IPS-15b (cell line): ENCODE measurements at regions not wholly inside any gene's neighbourhood (a gene's known extent, or its start where the extent isn't known, plus 50 kb on each side); places are given as distances from the start of the nearest gene placed in this dataset.

Experiments
- H3K27me3 ChIP-seq: one replicate; pipeline ENCODE4 v1.6.1; 2013; ENCODE audit warnings: low read length; ENCODE audit not compliant: control insufficient read depth, insufficient read depth
- H3K36me3 ChIP-seq: one replicate; pipeline ENCODE4 v1.6.1; 2013; ENCODE audit warnings: low read length; ENCODE audit not compliant: control insufficient read depth, insufficient read depth
- H3K4me1 ChIP-seq: one replicate; pipeline ENCODE4 v1.6.1; 2013; ENCODE audit warnings: mild to moderate bottlenecking, low read length; ENCODE audit not compliant: control insufficient read depth, insufficient read depth
- H3K4me3 ChIP-seq: one replicate; pipeline ENCODE4 v1.5.1; 2013; ENCODE audit warnings: low read depth, low read length
- H3K9ac ChIP-seq: one replicate; pipeline ENCODE4 v1.6.1; 2013; ENCODE audit warnings: low read depth, mild to moderate bottlenecking, low read length
- H3K9me3 ChIP-seq: one replicate; pipeline ENCODE4 v1.6.1; 2013; ENCODE audit warnings: mild to moderate bottlenecking, low read length; ENCODE audit not compliant: control insufficient read depth, insufficient read depth

DNA sequence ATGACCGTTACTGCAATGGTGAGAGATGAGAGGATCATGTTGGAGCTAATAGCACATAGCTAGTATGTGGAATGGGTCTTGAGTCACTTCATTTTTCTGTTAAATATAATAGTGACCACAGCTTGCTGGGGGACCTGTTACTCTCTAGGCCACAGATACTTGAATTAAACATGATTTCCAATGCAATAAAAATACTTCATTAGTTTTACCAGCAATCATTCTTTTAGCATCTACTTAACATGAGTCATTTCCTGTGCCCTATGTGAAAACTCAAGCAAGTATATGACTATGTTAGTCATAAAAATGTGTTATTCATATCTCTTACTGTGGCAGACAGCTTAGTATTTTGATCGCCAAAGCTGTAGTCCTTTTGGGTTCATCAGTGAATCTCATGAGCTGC lies 798.8 kb downstream of the SLC16A7 start:
- Histone ChIP-seq H3K4me3 (no peak overlapping the region), H3K36me3 (no peaks in the 10 kb centered on the region), H3K4me1 (no peaks in the 10 kb centered on the region)

DNA sequence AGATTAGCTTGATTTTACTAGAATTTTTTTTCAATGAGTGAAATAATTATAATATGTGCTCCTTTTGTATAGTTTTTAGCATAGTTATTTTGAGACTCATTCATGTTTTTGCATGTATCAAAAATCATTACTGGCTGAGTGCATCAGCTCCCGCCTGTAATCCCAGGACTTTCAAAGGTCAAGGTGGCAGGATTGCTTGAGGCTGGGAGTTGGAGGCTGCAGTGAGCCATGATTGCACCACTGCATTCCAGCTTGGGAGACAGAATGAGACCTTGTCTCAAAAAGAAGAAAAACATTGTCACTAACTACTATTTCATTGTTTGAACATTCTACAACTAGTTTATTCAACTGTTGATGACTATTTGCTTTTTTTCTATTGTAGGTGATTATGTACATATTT lies 802.7 kb downstream of the SLC16A7 start:
- Histone ChIP-seq H3K36me3 (no peaks in the 10 kb centered on the region), H3K4me1 (no peaks in the 10 kb centered on the region), H3K9me3 (no peaks in the 10 kb centered on the region), H3K9ac (no peak overlapping the region), H3K27me3 (no peaks in the 10 kb centered on the region), H3K4me3 (no peak overlapping the region)

More for the DNA sequence above, 798.8 kb downstream of the SLC16A7 start:
- Histone ChIP-seq H3K9me3 (no peaks in the 10 kb centered on the region), H3K9ac (no peak overlapping the region), H3K27me3 (no peaks in the 10 kb centered on the region)

DNA sequence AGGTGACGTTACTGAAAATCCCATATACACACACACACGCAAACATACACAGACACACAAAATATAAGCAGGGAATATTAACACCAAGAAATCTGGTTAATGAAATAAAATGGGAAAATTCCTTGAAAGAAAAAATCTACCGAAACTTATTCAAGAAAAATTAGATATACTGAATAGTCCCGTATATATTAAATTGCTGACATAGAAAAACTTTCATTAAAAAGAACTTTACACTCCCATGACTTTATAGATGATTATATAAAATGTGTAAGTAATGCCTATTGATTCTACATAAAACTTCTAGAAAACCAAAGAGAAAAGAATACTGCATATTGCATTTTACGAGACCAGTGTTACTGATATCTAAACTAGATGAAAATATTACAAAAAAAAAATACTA lies 803.2 kb downstream of the SLC16A7 start:
- Histone ChIP-seq H3K4me3 (no peak overlapping the region), H3K27me3 (no peaks in the 10 kb centered on the region), H3K9ac (no peak overlapping the region), H3K36me3 (no peaks in the 10 kb centered on the region), H3K9me3 (no peaks in the 10 kb centered on the region), H3K4me1 (no peaks in the 10 kb centered on the region)

DNA sequence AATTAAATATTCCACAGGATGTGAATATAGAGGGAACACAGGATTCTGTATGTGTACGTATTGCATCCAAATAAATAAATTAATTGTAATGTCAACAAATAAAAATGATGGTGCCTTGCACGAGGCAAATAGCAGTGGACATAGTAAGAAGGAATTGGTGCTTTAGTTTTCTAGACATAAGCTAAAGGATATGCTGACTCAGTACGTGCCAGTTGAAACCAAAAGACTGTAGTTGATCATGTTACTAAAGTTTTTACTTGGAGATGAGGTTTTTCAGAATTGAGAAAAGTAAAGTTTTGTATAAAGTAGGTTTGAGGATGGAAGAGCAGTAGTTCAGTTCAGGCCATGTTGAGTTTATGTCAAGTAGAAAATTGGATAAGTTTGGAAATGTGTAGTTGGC lies 807.2 kb downstream of the SLC16A7 start:
- H3K9ac ChIP-seq = no peak overlapping the region
- H3K36me3 ChIP-seq = no peaks in the 10 kb centered on the region
- H3K27me3 ChIP-seq = no peaks in the 10 kb centered on the region
- no peaks in the 10 kb centered on the region for H3K9me3 ChIP-seq
- H3K4me3 ChIP-seq = no peak overlapping the region
- H3K4me1 ChIP-seq = no peaks in the 10 kb centered on the region

DNA sequence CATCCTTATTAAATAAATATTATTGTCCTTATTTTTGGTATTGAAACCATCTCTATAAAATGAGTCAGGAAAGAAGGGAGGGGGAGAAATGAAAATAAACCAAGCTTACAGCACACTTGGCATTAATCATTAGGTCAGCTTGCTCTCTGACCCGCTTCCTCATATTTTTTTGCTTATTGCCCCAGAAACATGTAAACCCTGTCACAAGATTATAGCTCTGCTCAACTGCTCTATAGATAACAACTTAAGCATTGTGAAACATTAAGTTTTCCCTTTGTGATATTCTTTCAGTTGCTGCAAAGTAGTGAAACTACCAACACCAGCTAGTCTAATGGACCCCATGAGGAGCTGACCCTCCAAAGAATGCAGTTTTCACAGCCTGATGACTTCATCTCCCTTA lies 819.5 kb downstream of the SLC16A7 start:
- H3K9ac ChIP-seq = no peak overlapping the region
- H3K36me3 ChIP-seq = no peaks in the 10 kb centered on the region
- H3K4me3 ChIP-seq = no peak overlapping the region
- H3K9me3 ChIP-seq = no peaks in the 10 kb centered on the region
- H3K4me1 ChIP-seq = no peaks in the 10 kb centered on the region
- no peaks in the 10 kb centered on the region for H3K27me3 ChIP-seq

DNA sequence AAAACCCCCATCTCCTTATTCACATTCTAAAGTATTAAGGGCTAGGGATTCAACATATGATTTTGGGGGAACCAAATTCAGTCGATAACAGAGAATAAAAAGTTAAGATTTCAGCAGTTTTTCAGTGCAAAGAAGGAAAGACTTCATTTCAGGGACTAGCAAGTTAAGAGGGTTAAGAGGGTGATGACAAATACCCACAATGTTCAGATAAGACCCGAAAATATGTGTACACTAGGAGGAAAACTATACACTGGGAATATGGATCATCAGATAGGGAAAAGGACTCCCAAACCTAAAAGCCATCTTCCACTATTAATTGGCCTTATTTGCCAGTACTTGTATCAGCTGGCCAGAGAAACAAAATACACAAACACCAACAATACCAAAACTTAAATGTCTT lies 824.2 kb downstream of the SLC16A7 start:
- no peaks in the 10 kb centered on the region for H3K27me3 ChIP-seq
- H3K4me1 ChIP-seq = no peaks in the 10 kb centered on the region
- no peaks in the 10 kb centered on the region for H3K9me3 ChIP-seq

DNA sequence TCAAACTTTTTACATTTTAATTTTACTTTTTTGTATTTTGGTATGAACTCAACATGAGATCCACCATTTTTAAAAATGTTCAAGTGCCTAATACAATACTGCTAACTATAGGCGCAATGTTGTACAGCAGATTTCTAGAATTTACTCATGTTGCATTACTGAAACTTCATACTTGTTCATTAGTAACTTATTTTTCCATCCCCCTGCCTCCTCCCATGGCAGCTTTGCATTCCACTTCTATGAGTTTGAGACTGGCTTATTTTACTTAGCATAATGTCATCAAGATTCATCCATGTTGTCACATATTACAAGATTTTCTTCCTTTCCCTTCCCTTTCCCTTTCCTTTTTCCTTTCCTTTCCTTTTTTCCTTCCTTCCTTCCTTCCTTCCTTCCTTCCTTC lies 825.9 kb downstream of the SLC16A7 start:
- Histone ChIP-seq H3K4me1 (no peaks in the 10 kb centered on the region), H3K4me3 (no peak overlapping the region), H3K9me3 (no peaks in the 10 kb centered on the region), H3K27me3 (no peaks in the 10 kb centered on the region), H3K9ac (no peak overlapping the region), H3K36me3 (no peaks in the 10 kb centered on the region)

More for the DNA sequence above, 824.2 kb downstream of the SLC16A7 start:
- no peak overlapping the region for H3K9ac ChIP-seq
- H3K4me3 ChIP-seq = no peak overlapping the region
- H3K36me3 ChIP-seq = no peaks in the 10 kb centered on the region

DNA sequence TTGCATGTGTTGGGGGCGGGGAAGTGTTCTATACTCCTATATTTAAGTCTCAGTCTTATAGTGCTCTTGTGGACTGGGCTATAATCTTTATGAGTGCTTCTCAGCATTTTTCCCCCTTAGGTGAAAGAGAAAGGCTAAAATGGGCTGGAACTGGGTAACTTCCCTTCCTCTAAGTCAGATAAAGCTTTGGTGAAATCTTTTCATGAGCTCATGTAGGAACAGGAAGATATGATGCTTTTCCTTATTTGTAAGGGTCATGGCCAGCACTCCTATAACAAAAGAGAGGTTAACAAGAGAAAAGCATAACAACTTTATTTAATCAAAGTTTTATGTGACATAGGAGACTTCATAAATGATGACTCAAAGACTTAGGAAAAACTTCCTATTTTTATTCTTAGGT lies 841.5 kb downstream of the SLC16A7 start:
- Histone ChIP-seq H3K9me3 (no peaks in the 10 kb centered on the region), H3K27me3 (no peaks in the 10 kb centered on the region), H3K9ac (no peak overlapping the region), H3K4me3 (no peak overlapping the region), H3K4me1 (no peaks in the 10 kb centered on the region), H3K36me3 (no peaks in the 10 kb centered on the region)

DNA sequence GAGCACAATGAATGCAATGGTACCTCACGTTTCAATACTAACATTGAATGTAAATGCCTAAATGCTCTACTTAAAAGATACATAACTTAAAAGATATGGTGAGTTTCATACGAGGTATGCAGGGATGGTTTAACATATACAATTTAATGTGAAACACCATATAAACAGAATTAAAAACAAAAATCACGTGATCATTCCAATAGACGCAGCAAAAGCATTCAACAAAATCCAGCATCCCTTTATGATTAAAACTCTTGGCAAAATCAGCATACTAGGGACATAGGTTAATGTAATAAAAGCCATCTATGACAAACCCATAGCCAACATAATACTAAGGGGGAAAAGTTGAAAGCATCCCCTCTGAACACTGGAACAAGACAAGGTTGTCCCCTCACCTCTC lies 845.7 kb downstream of the SLC16A7 start:
- no peaks in the 10 kb centered on the region for H3K27me3 ChIP-seq
- H3K36me3 ChIP-seq = no peaks in the 10 kb centered on the region
- H3K4me3 ChIP-seq = no peak overlapping the region
- no peaks in the 10 kb centered on the region for H3K9me3 ChIP-seq
- no peaks in the 10 kb centered on the region for H3K4me1 ChIP-seq
- no peak overlapping the region for H3K9ac ChIP-seq

DNA sequence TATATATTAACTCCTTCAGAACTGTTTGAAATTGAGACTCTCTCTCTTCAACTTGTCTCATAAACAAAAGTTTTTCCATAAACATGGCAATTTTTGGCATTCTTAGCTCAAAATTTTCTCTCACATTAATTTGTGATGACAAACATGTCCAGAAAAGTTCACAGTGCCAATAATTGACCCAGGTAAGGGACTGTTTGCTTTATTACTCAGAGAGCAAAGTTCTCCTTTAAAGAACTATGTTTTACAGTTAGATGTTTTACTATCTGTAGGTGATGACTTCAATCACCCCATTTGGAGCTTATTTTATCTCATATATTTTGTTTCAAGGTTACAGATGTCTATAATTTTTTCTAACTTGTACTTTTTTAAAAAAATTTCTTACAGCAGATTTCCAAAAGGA lies 855.6 kb downstream of the SLC16A7 start:
- Histone ChIP-seq H3K9ac (no peak overlapping the region), H3K4me1 (no peaks in the 10 kb centered on the region), H3K4me3 (no peak overlapping the region), H3K9me3 (no peaks in the 10 kb centered on the region), H3K27me3 (no peaks in the 10 kb centered on the region), H3K36me3 (no peaks in the 10 kb centered on the region)

DNA sequence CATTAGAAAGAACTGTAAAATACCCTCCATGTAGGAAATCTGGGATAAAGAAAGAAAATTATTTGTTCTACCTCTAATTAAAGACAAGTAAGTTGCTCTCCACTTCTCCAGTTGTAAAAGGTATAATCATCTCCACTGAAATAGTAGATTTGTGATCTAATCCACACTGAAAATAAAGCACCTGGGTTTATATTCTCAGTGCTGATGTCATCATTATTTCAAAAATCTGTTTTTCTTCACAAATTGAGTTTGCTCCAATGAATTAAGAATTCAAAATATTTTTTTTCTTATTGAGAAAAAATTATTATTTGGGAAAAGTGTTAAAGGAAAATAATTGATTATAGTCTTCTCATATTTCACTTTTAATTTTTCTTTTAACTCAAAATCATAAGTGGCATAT lies 869.2 kb downstream of the SLC16A7 start:
- no peaks in the 10 kb centered on the region for H3K9me3 ChIP-seq
- H3K27me3 ChIP-seq = no peaks in the 10 kb centered on the region
- H3K4me3 ChIP-seq = no peak overlapping the region
- H3K36me3 ChIP-seq = no peaks in the 10 kb centered on the region
- no peak overlapping the region for H3K9ac ChIP-seq
- no peaks in the 10 kb centered on the region for H3K4me1 ChIP-seq

DNA sequence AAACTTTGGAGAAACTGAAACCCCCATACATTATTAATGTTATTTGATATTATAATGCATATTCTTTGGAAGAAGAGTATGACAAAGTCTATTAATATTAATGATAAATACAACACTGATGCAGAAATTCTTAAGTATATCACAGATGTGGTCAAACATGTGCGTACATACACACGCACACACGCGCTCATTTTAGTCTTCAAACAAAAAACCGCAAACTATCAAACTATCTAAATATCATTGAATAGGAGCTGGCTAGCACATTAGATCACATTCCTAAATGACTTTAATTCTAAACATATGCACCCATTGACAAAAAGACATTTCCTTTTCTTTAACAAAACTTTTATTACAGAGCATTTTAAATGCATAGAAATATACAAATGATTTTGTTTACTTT lies 872.7 kb downstream of the SLC16A7 start:
- Histone ChIP-seq H3K4me1 (no peaks in the 10 kb centered on the region), H3K36me3 (no peaks in the 10 kb centered on the region), H3K9ac (no peak overlapping the region), H3K4me3 (no peak overlapping the region), H3K27me3 (no peaks in the 10 kb centered on the region), H3K9me3 (no peaks in the 10 kb centered on the region)

DNA sequence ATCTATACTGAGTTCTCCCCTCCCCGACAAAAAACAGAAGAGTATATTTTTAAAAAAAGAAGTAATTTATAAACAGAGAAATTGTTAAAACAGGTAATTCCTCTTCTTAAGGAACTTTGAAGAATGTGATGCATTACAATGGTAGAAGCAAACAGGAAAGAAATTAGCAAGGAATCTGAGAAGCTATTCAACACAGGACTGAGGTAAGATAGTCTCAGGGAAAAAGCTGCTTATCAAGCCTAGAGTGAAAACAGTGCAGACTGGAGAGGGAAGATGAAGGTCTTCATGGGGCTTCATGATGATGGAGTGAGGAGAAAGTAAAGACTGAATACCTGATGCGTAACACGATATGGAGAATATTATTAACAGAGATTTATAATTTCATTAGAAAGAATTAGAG lies 880.0 kb downstream of the SLC16A7 start:
- no peaks in the 10 kb centered on the region for H3K9me3 ChIP-seq
- H3K36me3 ChIP-seq = no peaks in the 10 kb centered on the region
- no peaks in the 10 kb centered on the region for H3K27me3 ChIP-seq
- peaks cover 5% of the 10 kb centered on the region for H3K4me1 ChIP-seq
- H3K9ac ChIP-seq = no peak overlapping the region
- H3K4me3 ChIP-seq = no peak overlapping the region
